ENCODE measurements at regions not wholly inside any gene's neighbourhood (a gene's known extent, or its start where the extent isn't known, plus 50 kb on each side); places are given as distances from the start of the nearest gene placed in this dataset.
"Not testable (repeated sequence)": the region's sequence is repeated elsewhere in the genome, so short reads cannot be mapped to it uniquely, and the experiment has no call there.

- no peaks in the 10 kb centered on the region for H3K4me1 ChIP-seq (ENCODE audit: control insufficient read depth in 2 of 2, insufficient read depth in 2 of 2, low read length in 2 of 2)
- DNase-seq (ENCODE audit: low read depth in 6 of 9, low spot score in 9 of 9): no peak
- 95% methylated on average over 1 of the region's 1 CpG for WGBS
- H3K27ac ChIP-seq (ENCODE audit: low read depth in 1 of 2, low read length in 1 of 2): no peak overlapping the region
- H3K9me3 ChIP-seq (ENCODE audit: control insufficient read depth in 2 of 2, insufficient read depth in 1 of 2, low read length in 1 of 2): no peaks in the 10 kb centered on the region
- H3K27me3 ChIP-seq (ENCODE audit: control insufficient read depth in 2 of 2, insufficient read depth in 1 of 2, low read length in 1 of 2): no peaks in the 10 kb centered on the region
- H3K36me3 ChIP-seq (ENCODE audit: control insufficient read depth in 2 of 2, insufficient read depth in 2 of 2, low read length in 1 of 2): no peaks in the 10 kb centered on the region
- H3K4me3 ChIP-seq (ENCODE audit: low read length in 2 of 2): no peak overlapping the region
Measured at GRCh38 chr11:23606191-23606590, 745.9 kb upstream of the CCDC179 start.

DNA sequence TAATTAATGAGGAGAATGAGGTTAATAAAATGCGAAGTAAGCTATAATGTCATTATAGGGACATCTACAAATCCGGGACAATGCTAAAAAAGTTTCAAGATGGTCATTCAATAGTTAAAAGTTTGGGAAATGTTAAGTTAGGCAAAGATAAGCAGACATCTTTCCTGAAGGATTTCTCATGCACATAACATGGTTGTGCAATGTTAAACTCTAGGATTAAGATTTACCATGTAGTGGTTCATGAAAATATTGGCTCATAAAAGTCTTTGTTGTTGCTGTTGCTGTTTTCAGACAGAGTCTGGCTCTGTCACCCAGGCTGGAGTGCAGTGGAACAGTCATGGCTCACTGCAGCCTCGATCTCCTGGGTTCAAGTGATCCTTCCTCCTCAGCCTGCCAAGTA, 751.5 kb upstream of the CCDC179 start:
- WGBS: 93% methylated on average over 3 of the region's 3 CpGs

DNA sequence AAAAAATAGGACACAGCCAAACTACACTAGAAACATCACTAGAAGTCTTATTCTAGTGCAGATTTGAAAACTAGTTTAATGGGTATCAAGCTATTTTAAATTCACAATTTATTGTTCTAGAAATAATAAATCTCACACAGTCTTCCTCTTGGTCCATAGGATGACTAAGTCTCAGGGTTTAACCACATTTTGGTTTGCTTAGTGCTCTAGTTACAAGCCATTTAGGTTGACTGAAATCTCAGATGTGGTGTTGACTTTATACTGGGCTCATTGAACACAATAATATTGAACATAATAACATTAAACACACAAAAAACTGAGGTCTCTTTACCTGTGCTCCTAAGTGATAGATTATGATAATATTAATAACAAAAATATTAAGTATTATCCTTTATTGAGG, 760.3 kb upstream of the CCDC179 start:
- Histone ChIP-seq H3K27ac (ENCODE audit: low read depth in 1 of 2, low read length in 1 of 2) (no peak overlapping the region), H3K9me3 (ENCODE audit: control insufficient read depth in 2 of 2, insufficient read depth in 1 of 2, low read length in 1 of 2) (no peaks in the 10 kb centered on the region), H3K36me3 (ENCODE audit: control insufficient read depth in 2 of 2, insufficient read depth in 2 of 2, low read length in 1 of 2) (no peaks in the 10 kb centered on the region), H3K4me1 (ENCODE audit: control insufficient read depth in 2 of 2, insufficient read depth in 2 of 2, low read length in 2 of 2) (no peaks in the 10 kb centered on the region), H3K4me3 (ENCODE audit: low read length in 2 of 2) (no peak overlapping the region), H3K27me3 (ENCODE audit: control insufficient read depth in 2 of 2, insufficient read depth in 1 of 2, low read length in 1 of 2) (no peaks in the 10 kb centered on the region)
- no peak for DNase-seq (ENCODE audit: low read depth in 6 of 9, low spot score in 9 of 9)

More for the DNA sequence above, 751.5 kb upstream of the CCDC179 start:
- no peaks in the 10 kb centered on the region for H3K4me1 ChIP-seq (ENCODE audit: control insufficient read depth in 2 of 2, insufficient read depth in 2 of 2, low read length in 2 of 2)
- DNase-seq (ENCODE audit: low read depth in 6 of 9, low spot score in 9 of 9): no peak
- no peaks in the 10 kb centered on the region for H3K27me3 ChIP-seq (ENCODE audit: control insufficient read depth in 2 of 2, insufficient read depth in 1 of 2, low read length in 1 of 2)
- H3K27ac ChIP-seq (ENCODE audit: low read depth in 1 of 2, low read length in 1 of 2): no peak overlapping the region
- no peaks in the 10 kb centered on the region for H3K36me3 ChIP-seq (ENCODE audit: control insufficient read depth in 2 of 2, insufficient read depth in 2 of 2, low read length in 1 of 2)
- H3K4me3 ChIP-seq (ENCODE audit: low read length in 2 of 2): no peak overlapping the region
- H3K9me3 ChIP-seq (ENCODE audit: control insufficient read depth in 2 of 2, insufficient read depth in 1 of 2, low read length in 1 of 2): no peaks in the 10 kb centered on the region

DNA sequence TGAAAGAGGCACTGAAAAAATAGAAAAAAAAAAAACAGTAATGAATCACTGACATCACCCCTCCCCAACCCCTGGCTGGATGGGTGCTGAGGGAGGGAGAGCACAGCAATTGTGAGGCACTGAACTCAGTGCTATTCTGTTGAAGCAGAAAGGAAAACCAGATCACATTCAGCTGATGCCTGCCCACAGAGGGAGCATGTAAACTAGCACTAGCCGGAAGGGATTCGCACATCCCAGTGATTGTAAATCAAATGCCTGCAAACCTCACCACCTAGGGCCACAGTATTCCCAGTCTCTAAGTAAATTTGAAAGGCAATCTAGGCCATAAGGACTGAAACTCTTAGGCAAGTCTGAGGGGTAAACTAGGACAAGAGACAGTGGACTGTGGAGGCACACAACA, 772.0 kb upstream of the CCDC179 start:
- no peaks in the 10 kb centered on the region for H3K4me1 ChIP-seq (ENCODE audit: control insufficient read depth in 2 of 2, insufficient read depth in 2 of 2, low read length in 2 of 2)
- no peaks in the 10 kb centered on the region for H3K36me3 ChIP-seq (ENCODE audit: control insufficient read depth in 2 of 2, insufficient read depth in 2 of 2, low read length in 1 of 2)
- 66% methylated on average over 2 of the region's 2 CpGs for WGBS
- no peak overlapping the region for H3K4me3 ChIP-seq (ENCODE audit: low read length in 2 of 2)
- peaks cover 0 to 1% of the 10 kb centered on the region in 2 donors for H3K9me3 ChIP-seq (ENCODE audit: control insufficient read depth in 2 of 2, insufficient read depth in 1 of 2, low read length in 1 of 2)
- H3K27me3 ChIP-seq (ENCODE audit: control insufficient read depth in 2 of 2, insufficient read depth in 1 of 2, low read length in 1 of 2): no peaks in the 10 kb centered on the region
- H3K27ac ChIP-seq (ENCODE audit: low read depth in 1 of 2, low read length in 1 of 2): no peak overlapping the region
- no peak for DNase-seq (ENCODE audit: low read depth in 6 of 9, low spot score in 9 of 9)

- no peaks in the 10 kb centered on the region for H3K9me3 ChIP-seq (ENCODE audit: control insufficient read depth in 2 of 2, insufficient read depth in 1 of 2, low read length in 1 of 2)
- WGBS: 95% methylated on average over 1 of the region's 1 CpG
- no peaks in the 10 kb centered on the region for H3K27me3 ChIP-seq (ENCODE audit: control insufficient read depth in 2 of 2, insufficient read depth in 1 of 2, low read length in 1 of 2)
- H3K27ac ChIP-seq (ENCODE audit: low read depth in 1 of 2, low read length in 1 of 2): no peak overlapping the region
- no peak overlapping the region for H3K4me3 ChIP-seq (ENCODE audit: low read length in 2 of 2)
- H3K36me3 ChIP-seq (ENCODE audit: control insufficient read depth in 2 of 2, insufficient read depth in 2 of 2, low read length in 1 of 2): no peaks in the 10 kb centered on the region
- H3K4me1 ChIP-seq (ENCODE audit: control insufficient read depth in 2 of 2, insufficient read depth in 2 of 2, low read length in 2 of 2): no peaks in the 10 kb centered on the region
- no peak for DNase-seq (ENCODE audit: low read depth in 6 of 9, low spot score in 9 of 9)
Measured at GRCh38 chr11:23644443-23644842, 784.2 kb upstream of the CCDC179 start.

GRCh38 chr11:23652336-23652735, 792.1 kb upstream of the CCDC179 start:
- not testable (repeated sequence) for H3K9me3 ChIP-seq (ENCODE audit: control insufficient read depth in 2 of 2, insufficient read depth in 1 of 2, low read length in 1 of 2); H3K27ac ChIP-seq (ENCODE audit: low read depth in 1 of 2, low read length in 1 of 2); H3K36me3 ChIP-seq (ENCODE audit: control insufficient read depth in 2 of 2, insufficient read depth in 2 of 2, low read length in 1 of 2); H3K4me3 ChIP-seq (ENCODE audit: low read length in 2 of 2); DNase-seq (ENCODE audit: low read depth in 6 of 9, low spot score in 9 of 9); H3K27me3 ChIP-seq (ENCODE audit: control insufficient read depth in 2 of 2, insufficient read depth in 1 of 2, low read length in 1 of 2); H3K4me1 ChIP-seq (ENCODE audit: control insufficient read depth in 2 of 2, insufficient read depth in 2 of 2, low read length in 2 of 2)
- 95% methylated on average over 20 of the region's 20 CpGs for WGBS

GRCh38 chr11:23653071-23653675, 792.9 kb upstream of the CCDC179 start:
- Histone ChIP-seq H3K4me3 (ENCODE audit: low read length in 2 of 2) (no peak overlapping the region), H3K9me3 (ENCODE audit: control insufficient read depth in 2 of 2, insufficient read depth in 1 of 2, low read length in 1 of 2) (peaks cover 0 to 5% of the 10 kb centered on the region in 2 donors), H3K4me1 (ENCODE audit: control insufficient read depth in 2 of 2, insufficient read depth in 2 of 2, low read length in 2 of 2) (no peaks in the 10 kb centered on the region), H3K27me3 (ENCODE audit: control insufficient read depth in 2 of 2, insufficient read depth in 1 of 2, low read length in 1 of 2) (no peaks in the 10 kb centered on the region), H3K36me3 (ENCODE audit: control insufficient read depth in 2 of 2, insufficient read depth in 2 of 2, low read length in 1 of 2) (no peaks in the 10 kb centered on the region), H3K27ac (ENCODE audit: low read depth in 1 of 2, low read length in 1 of 2) (no peak overlapping the region)
- no peak for DNase-seq (ENCODE audit: low read depth in 6 of 9, low spot score in 9 of 9)
- WGBS: 97% methylated on average over 33 of the region's 33 CpGs

- no peak overlapping the region for H3K27ac ChIP-seq (ENCODE audit: low read depth in 1 of 2, low read length in 1 of 2)
- peaks cover 0 to 3% of the 10 kb centered on the region in 2 donors for H3K9me3 ChIP-seq (ENCODE audit: control insufficient read depth in 2 of 2, insufficient read depth in 1 of 2, low read length in 1 of 2)
- WGBS: 93% methylated on average over 1 of the region's 1 CpG
- DNase-seq (ENCODE audit: low read depth in 6 of 9, low spot score in 9 of 9): no peak
- no peaks in the 10 kb centered on the region for H3K36me3 ChIP-seq (ENCODE audit: control insufficient read depth in 2 of 2, insufficient read depth in 2 of 2, low read length in 1 of 2)
- no peaks in the 10 kb centered on the region for H3K27me3 ChIP-seq (ENCODE audit: control insufficient read depth in 2 of 2, insufficient read depth in 1 of 2, low read length in 1 of 2)
- H3K4me1 ChIP-seq (ENCODE audit: control insufficient read depth in 2 of 2, insufficient read depth in 2 of 2, low read length in 2 of 2): no peaks in the 10 kb centered on the region
- H3K4me3 ChIP-seq (ENCODE audit: low read length in 2 of 2): no peak overlapping the region
Measured at GRCh38 chr11:23668324-23668723, 808.0 kb upstream of the CCDC179 start.

- 99% methylated on average over 1 of the region's 1 CpG for WGBS
Measured at GRCh38 chr11:23673366-23673765, 813.1 kb upstream of the CCDC179 start.

DNA sequence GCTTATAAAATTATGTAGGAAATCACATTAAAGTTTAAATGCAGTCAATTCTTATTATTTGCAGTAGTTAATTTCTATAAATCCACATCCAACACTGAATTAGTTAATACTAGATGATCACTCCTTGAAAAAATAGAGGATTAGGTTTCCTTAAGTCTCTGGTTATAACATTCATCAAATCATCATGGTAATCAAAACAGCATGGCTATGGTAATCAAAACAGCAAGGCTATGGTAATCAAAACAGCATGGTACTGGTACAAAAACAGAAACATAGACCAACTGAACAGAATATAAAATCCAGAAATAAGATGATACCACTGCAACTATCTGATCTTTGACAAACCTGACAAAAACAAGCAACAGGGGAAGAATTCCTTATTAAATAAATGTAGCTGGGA, 814.6 kb upstream of the CCDC179 start:
- Histone ChIP-seq H3K36me3 (ENCODE audit: control insufficient read depth in 2 of 2, insufficient read depth in 2 of 2, low read length in 1 of 2) (no peaks in the 10 kb centered on the region), H3K27me3 (ENCODE audit: control insufficient read depth in 2 of 2, insufficient read depth in 1 of 2, low read length in 1 of 2) (no peaks in the 10 kb centered on the region), H3K4me3 (ENCODE audit: low read length in 2 of 2) (no peak overlapping the region), H3K27ac (ENCODE audit: low read depth in 1 of 2, low read length in 1 of 2) (no peak overlapping the region), H3K9me3 (ENCODE audit: control insufficient read depth in 2 of 2, insufficient read depth in 1 of 2, low read length in 1 of 2) (no peaks in the 10 kb centered on the region), H3K4me1 (ENCODE audit: control insufficient read depth in 2 of 2, insufficient read depth in 2 of 2, low read length in 2 of 2) (no peaks in the 10 kb centered on the region)
- no peak for DNase-seq (ENCODE audit: low read depth in 6 of 9, low spot score in 9 of 9)

More at GRCh38 chr11:23673366-23673765, 813.1 kb upstream of the CCDC179 start:
- DNase-seq (ENCODE audit: low read depth in 6 of 9, low spot score in 9 of 9): no peak
- Histone ChIP-seq H3K4me3 (ENCODE audit: low read length in 2 of 2) (no peak overlapping the region), H3K9me3 (ENCODE audit: control insufficient read depth in 2 of 2, insufficient read depth in 1 of 2, low read length in 1 of 2) (no peaks in the 10 kb centered on the region), H3K36me3 (ENCODE audit: control insufficient read depth in 2 of 2, insufficient read depth in 2 of 2, low read length in 1 of 2) (no peaks in the 10 kb centered on the region), H3K4me1 (ENCODE audit: control insufficient read depth in 2 of 2, insufficient read depth in 2 of 2, low read length in 2 of 2) (no peaks in the 10 kb centered on the region), H3K27ac (ENCODE audit: low read depth in 1 of 2, low read length in 1 of 2) (no peak overlapping the region), H3K27me3 (ENCODE audit: control insufficient read depth in 2 of 2, insufficient read depth in 1 of 2, low read length in 1 of 2) (no peaks in the 10 kb centered on the region)

Data from thymus (tissue), 11 donors.